GM19351 (cell line): ENCODE measurements at regions not wholly inside any gene's neighbourhood (a gene's known extent, or its start where the extent isn't known, plus 50 kb on each side); places are given as distances from the start of the nearest gene placed in this dataset.
"Not testable (repeated sequence)": the region's sequence is repeated elsewhere in the genome, so short reads cannot be mapped to it uniquely, and the experiment has no call there.

Experiments
- ATAC-seq: cut with Tn5 transposase; IDR thresholded peaks from one replicate; pipeline ENCODE4 v1.9.1; 2021; ENCODE audit warnings: mild to moderate bottlenecking, moderate library complexity; ENCODE audit not compliant: unreplicated experiment

DNA sequence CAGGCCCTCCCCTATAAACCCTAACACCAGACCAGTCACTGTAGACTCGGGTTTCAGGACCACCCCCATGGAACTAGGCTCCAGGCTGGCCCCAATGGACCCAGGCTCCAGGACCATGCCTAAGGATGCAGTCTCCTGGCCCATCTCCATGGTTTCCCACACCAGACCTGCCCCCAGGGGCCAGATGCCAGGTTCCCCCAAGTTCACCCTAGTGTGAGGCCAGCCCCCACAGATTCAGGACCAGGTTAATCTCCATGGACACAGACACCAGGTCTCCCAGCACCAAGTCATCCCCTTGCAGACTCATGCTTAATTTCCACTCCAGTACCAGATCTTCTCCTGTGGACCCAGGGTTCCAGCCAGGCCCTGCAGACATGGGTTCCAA, 103.8 kb upstream of the LANCL2 start:
- no peak for ATAC-seq

DNA sequence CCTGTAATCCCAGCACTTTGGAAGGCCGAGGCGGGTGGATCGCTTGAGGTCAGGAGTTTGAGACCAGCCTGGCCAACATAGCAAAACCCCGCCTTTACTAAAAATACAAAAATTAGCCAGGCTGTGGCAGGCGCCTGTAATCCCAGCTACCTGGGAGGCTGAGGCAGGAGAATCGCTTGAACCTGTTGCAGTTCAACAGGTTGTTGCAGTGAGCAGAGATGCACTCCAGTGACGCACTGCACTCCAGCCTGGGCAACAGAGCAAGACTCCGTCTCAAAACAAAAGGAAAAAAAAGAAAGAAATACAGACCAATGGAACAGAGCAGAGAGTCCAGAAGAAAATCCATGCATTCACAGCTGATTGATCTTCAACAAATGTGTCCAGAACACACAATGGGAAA, 99.8 kb upstream of the LANCL2 start:
- ATAC-seq: not testable (repeated sequence)

DNA sequence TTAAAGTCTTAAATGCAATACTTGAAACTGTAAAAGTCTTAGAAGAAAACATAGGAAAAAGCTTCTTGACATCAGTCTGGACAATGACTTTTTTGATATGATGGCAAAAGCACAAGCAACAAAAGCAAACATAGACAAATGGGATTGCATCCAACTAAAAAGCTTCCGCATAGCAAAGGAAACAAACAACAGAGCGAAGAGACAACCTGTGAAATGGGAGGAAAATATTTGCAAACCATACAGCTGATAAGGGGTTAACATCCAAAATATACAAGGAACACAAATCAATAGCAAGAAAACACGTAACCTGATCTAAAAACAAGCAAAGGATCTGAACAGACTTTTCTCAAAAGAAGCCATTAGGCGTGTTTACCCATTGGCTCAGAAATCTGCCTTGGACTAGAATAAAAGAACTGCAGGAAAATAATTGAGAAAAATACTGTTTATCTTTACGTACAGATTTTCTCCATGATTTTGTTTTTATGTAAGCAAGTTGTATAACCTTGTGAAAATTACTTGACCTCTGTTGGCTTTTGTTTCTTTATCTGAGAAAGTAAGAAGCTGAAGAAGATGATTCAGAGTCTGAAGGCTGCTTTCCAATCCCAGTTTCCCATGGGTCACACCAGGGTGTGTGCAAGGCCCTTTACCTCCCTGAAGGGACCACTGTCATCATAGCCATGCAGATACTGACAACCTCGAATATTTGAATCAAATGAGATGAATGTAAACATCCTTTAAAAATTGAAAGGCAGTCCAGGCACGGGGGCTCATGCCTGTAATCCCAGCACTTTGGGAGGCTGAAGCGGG, 99.1 kb upstream of the LANCL2 start:
- no peak for ATAC-seq

DNA sequence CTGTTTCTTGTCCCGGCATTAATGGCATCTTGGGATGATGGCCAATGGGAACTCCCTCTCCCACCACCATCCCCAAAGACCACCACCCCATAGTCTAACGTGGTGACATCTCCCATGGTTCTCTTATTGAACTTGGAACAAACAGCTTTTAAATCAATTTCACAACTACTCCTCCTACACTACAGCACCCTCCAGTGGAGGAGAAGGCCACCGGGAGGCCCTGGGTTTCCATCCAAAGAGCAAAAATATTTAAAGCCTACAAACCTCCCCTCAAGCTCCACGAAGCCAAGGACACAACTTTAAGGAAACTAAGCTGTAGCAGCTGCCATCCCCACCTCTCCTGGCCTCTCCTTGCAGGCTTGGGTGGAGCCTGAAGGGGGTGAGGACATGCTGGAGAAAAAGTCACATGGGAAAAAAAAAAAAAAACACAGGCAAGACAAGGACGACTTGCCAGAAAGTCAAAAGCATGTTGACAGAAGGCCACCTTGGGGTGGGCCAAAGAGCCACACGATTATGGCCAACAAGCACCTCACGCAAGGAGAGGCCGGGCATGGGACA, 94.0 kb upstream of the LANCL2 start:
- ATAC-seq: no peak

DNA sequence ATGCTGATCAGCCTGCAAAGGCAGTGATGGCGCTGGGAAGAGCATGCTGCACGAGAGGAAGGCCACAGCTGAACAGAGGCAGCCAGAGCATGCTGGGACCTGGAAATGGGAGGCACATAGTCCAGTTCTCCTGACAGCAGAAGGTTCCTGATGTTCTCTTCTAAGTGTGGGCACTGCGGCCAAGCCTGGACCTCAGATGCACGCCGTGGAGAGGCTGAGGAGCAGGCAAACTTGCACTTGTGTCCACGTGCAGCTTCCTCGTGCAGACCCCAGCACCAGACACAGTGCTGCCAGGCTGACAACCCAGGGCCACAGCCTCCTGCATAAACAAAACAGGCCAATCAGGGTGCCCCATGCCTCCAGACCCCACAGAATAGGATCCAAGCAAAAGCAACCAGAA, 93.5 kb upstream of the LANCL2 start:
- ATAC-seq: no peak

DNA sequence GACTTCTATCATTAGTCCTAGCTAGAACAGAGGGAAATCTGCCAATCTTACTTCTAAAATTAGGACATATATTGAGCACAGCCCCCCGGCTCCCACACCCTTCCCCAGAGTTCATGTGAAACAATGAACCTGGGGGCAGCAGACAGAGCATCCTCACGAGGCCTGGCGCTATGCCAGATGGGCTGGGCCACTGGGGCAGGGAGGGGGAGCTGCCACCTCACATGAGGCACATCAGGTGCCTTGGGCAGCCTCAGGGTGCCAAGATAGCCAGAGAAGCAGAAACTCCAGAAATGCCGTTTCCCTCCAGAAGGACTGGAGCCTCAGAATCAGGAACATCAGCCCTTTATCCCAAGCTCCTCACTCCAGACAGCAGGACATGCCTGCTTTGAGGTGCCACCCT, 92.8 kb upstream of the LANCL2 start:
- no peak for ATAC-seq

DNA sequence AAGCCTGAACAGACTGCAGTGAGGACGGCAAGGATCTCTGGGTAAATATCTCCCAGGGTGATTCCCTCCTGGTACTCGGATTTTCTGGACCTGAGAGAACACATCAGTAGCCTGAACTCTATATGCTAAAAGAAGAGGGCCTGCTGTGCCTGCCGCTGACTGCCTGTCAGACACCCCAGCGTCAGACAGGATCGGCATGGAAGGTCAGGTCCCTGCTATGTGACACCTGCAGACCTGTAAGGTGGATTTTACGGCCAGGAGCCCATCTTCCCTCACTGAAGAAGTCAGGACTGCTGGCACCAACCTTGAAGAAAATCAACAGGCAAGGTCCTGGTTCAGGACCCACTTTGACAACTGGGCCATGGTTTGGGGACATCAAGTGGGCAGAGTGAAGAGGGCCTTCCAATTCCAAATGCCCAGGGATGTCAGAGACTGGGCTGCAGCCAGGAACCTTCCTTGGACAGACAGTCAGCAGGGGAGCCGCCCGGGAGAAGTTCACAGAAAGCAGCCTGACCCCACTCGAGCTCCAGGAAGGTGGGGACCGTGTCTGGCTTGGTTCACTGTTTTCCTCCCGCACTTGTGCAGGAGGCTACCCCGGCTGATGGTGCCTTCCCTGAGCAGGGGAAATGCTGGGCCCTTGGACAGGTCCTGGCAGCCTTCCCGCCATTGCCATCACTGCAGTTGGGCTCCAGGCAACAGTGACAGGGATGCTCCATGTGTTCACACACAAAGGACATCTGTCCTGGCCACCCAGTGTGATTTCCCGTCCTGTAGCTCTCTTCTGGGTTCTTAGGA, 91.8 kb upstream of the LANCL2 start:
- no peak for ATAC-seq

DNA sequence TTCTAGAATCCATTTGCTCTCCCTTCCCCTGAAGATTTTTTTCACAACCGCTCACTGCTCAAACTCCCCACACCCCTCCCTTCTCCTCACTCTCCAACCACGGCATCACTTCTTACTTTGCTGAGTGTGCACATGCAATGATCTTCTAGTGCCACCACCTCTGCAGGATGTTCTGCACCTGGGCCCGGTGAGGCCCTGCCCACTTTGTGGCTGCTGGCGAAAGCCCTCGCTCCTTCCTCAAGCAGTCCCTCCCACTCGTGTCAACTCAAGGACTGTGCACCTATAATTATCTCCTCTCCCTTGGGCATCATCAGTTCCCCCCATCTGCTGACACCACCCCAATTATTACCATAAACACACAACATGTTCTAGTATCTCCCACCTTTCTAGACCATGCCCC, 91.0 kb upstream of the LANCL2 start:
- ATAC-seq: no peak

DNA sequence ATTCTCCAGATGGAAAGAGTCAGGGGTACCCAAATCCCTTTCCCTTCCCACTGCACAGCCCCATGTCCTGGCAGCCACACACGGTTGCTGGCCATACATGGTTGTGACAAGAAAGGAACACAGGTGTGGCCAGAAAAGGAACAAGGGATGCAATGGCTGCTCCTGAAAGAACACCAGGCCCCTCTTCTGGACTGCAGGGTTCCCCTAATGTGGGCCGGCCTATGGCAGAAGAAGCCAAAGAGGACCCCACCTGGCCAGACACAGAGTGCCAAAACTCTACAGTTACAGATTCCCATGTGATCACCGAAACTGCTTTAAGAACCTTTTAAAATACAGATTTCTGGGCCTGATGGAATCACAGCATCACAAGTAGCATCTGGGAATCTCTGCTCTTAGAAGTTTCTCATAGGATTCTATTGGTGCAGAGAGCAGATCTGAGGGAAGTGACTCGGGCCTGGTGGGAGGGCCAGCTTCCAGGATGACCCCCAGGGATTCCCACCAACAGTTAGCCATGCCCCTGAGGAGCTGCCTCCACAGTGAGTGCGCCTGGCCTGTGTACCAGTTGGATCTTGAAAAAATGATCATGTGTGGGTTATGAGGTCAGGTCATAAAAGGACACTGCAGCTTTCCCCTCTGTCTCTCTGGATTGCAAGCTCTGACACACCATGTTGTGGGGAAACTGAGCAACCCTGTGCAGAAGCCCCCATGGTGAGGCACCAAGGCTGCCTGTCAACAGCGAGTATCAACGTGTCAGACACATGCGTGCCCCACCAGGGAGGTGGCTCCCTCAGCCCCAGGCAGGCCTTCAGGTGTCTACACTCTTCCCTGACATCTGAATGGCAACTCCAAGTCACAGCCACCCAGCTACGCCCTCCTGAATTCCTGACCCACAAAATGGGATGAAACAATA, 89.6 kb upstream of the LANCL2 start:
- ATAC-seq: no peak

DNA sequence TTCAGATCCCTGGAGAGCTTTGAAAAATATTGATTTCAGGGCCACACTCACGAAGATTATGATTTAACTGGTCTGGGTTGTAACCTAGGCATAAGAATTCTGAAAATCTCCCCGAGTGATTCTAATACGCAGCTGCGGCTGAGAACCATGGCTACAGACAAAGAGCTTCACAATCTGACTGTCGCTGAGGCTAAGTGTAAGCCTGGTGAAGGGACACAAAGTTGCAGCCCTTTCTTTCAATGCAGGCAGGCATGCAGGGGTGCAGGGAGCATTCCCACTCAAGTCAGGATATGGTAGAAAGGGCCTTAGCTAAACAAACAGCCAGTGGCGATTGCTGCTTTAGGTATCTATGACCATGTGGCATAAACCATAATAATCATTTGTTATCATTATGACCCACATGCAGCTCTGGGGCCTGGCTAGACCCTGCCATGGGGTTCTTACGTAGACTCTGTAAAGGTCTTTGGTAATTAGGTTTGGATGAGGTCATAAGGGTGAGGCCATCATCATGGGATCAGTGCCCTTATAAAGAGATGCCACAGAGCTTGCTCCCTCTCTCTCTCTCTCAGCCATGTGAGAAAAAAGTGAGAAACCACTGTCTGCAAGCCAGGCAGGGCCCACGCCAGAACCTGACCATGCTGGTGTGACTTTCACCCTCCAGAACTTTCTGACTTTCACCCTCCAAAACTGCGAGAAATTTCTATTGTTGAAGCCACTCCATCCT, 88.4 kb upstream of the LANCL2 start:
- ATAC-seq: no peak

DNA sequence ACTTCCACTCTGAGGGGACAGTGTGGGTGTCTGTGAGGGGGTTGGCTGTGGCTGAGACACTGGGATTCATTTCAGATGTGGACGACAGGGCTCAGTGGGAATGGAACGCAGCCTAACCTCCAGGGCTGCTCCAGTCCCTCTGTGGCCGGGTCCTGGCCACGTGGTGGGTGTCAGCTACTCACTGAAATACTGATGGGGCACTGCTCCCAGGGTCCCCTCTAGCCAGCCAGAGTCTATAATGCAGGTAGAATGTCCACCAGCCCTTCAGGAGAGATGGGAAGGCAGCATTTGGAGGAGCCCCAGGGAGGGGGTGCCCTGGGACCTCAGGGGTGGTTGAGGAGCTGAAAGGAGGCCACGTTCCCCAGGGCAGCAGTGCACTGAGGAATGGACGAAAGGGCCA, 87.2 kb upstream of the LANCL2 start:
- no peak for ATAC-seq

DNA sequence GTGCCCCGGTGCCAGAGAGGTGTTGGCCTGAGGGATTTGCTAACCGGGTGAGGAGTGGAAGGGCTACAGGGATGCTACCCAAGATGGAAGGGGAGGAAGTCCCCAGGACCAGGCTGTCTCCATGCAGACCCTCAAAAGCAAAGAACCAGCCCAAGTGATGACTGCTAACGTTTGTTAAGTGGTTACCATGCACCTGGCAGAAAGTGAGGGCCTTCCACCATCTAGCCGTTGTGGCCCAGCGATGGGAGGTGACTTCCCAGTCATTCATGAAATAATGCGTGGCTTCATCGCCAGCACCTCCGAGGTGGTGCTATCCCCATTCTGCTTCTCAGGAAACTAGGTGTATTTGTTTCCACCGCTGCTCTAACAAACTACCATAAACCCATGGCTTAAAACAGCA, 86.8 kb upstream of the LANCL2 start:
- ATAC-seq: no peak

DNA sequence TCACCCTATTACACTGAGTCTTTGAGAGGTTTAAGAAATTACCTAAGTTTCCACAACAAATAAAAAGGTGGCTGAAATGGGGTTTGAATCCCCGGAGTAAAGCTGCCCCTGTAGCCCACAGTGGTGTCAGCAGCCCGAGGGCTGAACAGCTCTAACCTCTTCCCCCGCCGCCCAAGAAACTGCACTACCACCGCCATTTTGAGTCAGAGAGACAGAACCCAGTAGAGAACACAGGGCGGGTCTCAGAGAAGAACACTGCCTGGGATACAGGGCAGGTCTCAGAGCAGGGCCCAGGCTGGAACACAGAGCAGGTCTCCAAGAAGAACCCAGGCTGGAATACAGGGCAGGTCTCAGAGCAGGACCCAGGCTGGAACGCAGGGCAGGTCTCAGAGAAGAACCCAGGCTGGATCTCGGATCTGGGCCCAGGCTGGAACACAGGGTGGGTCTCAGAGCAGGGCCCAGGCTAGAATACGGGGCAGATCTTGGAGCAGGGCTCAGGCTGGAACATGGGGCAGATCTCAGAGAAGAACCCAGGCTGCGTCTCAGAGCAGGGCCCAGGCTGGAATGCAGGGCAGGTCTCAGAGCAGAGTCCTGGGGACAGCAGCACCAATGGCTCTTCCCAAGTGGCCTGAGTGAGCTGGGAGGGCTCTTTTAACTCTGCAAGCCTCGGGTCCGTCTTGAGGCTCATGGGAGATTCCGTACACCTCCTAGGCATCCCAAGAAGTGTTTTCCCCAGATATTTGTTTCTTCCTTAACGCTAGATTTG, 85.9 kb upstream of the LANCL2 start:
- no peak for ATAC-seq

DNA sequence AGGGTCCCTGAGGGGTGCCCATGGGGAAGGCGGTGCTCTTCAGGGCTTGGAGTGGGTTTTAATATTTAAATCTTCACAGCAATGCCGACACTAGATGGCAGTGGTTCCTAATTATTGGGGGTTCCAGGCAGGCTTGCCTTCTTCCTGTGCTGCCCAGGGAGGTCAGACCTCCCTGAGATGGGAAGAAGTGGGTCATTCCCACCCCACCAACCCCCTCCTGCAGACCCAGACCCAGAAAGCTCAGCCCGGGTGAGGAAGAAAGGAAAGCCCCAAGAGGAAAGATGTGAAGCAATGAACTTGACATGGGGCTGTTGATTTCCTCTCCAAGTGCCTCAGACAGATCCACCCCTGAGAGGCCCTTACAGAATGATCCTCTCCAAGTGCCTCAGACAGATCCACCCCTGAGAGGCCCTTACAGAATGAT, 85.1 kb upstream of the LANCL2 start:
- ATAC-seq: peak; percentile 93

DNA sequence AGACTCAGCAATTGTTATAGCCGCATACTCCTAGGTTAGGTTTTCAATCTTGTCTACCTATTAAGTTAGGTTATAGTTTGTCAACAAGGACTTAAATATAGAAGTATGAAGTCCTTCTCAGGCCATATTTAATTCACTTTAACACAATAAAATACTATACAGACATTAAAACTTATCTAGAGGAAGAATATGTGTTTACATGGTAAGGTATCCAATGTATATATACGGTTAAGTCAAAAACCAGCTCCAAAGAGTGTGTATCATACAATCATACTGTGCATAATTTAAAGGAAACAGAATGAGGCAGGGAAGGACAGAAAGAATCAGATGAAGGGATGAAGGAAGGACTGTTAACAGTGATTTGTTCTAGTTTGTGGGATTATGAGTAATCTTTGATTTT, 79.5 kb upstream of the LANCL2 start:
- no peak for ATAC-seq

DNA sequence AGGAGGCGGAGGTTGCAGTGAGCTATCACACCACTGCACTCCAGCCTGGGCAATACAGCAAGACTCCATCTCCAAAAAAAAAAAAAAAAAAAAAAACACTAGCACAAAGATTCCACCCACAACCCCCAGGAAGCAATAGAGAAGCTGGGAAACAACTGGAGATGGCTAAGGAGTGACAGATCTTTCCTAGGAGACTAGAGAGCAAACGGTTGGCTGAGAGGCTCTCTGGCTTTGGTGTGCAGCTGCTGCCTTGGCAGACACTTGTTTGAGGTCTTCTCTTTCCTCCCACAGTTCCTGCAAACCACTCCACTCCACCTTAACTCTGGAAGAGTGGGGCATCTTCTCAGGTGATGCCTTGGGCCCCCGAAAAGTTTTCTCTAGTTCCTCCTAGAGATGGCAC, 78.5 kb upstream of the LANCL2 start:
- ATAC-seq: no peak

DNA sequence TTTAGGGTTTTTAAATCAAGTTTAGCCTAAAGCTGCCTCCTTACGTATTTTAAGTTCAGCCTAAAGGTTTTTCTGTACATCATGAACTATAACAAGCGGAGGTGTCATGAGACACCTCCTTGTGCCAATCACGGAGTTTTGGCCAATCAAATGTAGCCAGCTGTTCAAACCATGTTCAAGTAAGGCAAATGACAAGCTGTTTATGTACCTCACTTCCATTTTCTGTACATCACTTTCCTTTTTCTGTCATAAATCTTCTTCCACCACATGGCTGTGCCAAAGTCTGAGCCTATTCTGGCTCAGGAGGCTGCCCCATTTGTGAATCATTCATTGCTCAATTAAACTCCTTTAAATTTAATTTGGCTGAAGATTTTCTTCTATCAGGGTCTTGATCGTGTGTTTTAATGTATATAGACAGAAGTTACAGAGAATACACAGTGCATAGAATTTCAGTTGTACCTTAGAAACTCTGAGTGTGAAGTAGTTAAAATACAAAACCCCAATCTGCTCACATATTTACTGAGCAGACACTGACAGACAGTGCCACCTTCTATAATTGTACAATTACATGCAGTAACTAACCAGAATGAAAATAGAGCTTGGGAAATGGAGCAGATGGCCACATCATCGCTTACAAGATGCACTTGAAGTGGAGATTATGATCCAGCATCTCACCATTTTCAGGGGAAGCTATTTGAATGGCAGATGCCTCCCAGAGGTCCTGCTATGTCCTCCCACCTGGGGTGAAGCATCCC, 76.9 kb upstream of the LANCL2 start:
- ATAC-seq: peak; percentile 63

DNA sequence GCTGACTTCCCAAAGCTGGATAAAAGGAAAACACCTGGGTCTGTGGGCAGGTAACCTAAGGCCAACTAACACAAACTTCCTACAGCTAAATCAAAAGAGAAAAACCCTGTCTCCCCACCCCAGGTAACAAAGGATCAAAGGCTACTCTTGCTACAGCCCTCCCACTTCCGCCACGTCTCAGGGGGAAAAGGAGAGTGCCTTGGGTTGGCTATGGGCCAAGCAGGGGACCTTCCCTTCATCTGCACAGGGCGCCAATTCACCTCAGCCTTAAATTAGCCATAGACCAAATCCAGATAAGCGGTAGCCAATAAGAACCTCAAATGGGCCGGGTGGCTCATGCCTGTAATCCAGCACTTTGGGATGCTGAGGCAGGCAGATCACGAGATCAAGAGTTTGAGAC, 69.1 kb upstream of the LANCL2 start:
- no peak for ATAC-seq
